Uterus (tissue), 2 donors: ENCODE measurements at regions not wholly inside any gene's neighbourhood (a gene's known extent, or its start where the extent isn't known, plus 50 kb on each side); places are given as distances from the start of the nearest gene placed in this dataset.

Source experiments
- CTCF ChIP-seq, 4 experiments: fragments of 200-600 bp in 2 of 4; fragments of 450-650 bp in 2 of 4; sonication (generic) in 2 of 4; IDR thresholded peaks; one replicate each; pipeline ENCODE4 v1.5.1; 2016 to 2019; ENCODE audit warnings: antibody characterized with exemption in 4 of 4, mild to moderate bottlenecking in 2 of 4, moderate library complexity in 1 of 4
- POLR2A ChIP-seq, 2 donors: fragments of 450-650 bp; IDR thresholded peaks; one replicate each; pipeline ENCODE4 v1.6.1; 2016; ENCODE audit warnings: antibody characterized with exemption in 2 of 2, mild to moderate bottlenecking in 1 of 2, moderate library complexity in 1 of 2

- TF ChIP-seq CTCF (IDR thresholded peaks at IDR 0.05), result no peak
- no peak for TF ChIP-seq POLR2A (IDR thresholded peaks at IDR 0.05)
Measured at GRCh38 chr6:43982084-43982625, 145.1 kb downstream of the MRPL14 start.
